HUDEP-2 (cell line): ENCODE measurements at regions not wholly inside any gene's neighbourhood (a gene's known extent, or its start where the extent isn't known, plus 50 kb on each side); places are given as distances from the start of the nearest gene placed in this dataset.
A peak's percentile ranks its signal among the peaks of the same experiment; 100 is the strongest.

Experiments used
- DNase-seq, 76 experiments: peaks; one replicate each; lab custom pipeline; 2025; ENCODE audit not compliant: unreplicated experiment in 76 of 76; lab: John Stamatoyannopoulos, UW

- no peak for DNase-seq
Observed at GRCh38 chr4:131081069-131081468, 1985.1 kb downstream of the C4orf33 start.

- DNase-seq: no peak
Observed at GRCh38 chr4:131084997-131085396, 1989.0 kb downstream of the C4orf33 start.

- peak in 4 of 76 experiments; percentile 0 to 17 (median 2) for DNase-seq
Observed at GRCh38 chr4:131091896-131092295, 1995.9 kb downstream of the C4orf33 start.

GRCh38 chr4:131093303-131093702 lies 1997.4 kb downstream of the C4orf33 start:
- DNase-seq: no peak

GRCh38 chr4:131098976-131099375 lies 2003.0 kb downstream of the C4orf33 start:
- no peak for DNase-seq

GRCh38 chr4:131113273-131113672 lies 2017.3 kb downstream of the C4orf33 start:
- no peak for DNase-seq

GRCh38 chr4:131113704-131114103 lies 2017.8 kb downstream of the C4orf33 start:
- no peak for DNase-seq

GRCh38 chr4:131119661-131120060 lies 2023.7 kb downstream of the C4orf33 start:
- no peak for DNase-seq

GRCh38 chr4:131137196-131137595 lies 2011.9 kb upstream of the PCDH10 start:
- DNase-seq: no peak

GRCh38 chr4:131159261-131159660 lies 1989.8 kb upstream of the PCDH10 start:
- DNase-seq: no peak

GRCh38 chr4:131192318-131192717 lies 1956.8 kb upstream of the PCDH10 start:
- no peak for DNase-seq

- DNase-seq: no peak
Observed at GRCh38 chr4:131207589-131207988, 1941.5 kb upstream of the PCDH10 start.

- no peak for DNase-seq
Observed at GRCh38 chr4:131248314-131248713, 1900.8 kb upstream of the PCDH10 start.

- DNase-seq: no peak
Observed at GRCh38 chr4:131251321-131251720, 1897.8 kb upstream of the PCDH10 start.

- DNase-seq: no peak
Observed at GRCh38 chr4:131257241-131257640, 1891.9 kb upstream of the PCDH10 start.

GRCh38 chr4:131258361-131258760 lies 1890.7 kb upstream of the PCDH10 start:
- DNase-seq: no peak

GRCh38 chr4:131288441-131288840 lies 1860.7 kb upstream of the PCDH10 start:
- DNase-seq: no peak

GRCh38 chr4:131296192-131296591 lies 1852.9 kb upstream of the PCDH10 start:
- no peak for DNase-seq

GRCh38 chr4:131302108-131302507 lies 1847.0 kb upstream of the PCDH10 start:
- no peak for DNase-seq

GRCh38 chr4:131304686-131305085 lies 1844.4 kb upstream of the PCDH10 start:
- no peak for DNase-seq

GRCh38 chr4:131309628-131310027 lies 1839.5 kb upstream of the PCDH10 start:
- DNase-seq: no peak

GRCh38 chr4:131316086-131316485 lies 1833.0 kb upstream of the PCDH10 start:
- no peak for DNase-seq

- DNase-seq: no peak
Observed at GRCh38 chr4:131337936-131338335, 1811.2 kb upstream of the PCDH10 start.
